ENCODE measurements at regions not wholly inside any gene's neighbourhood (a gene's known extent, or its start where the extent isn't known, plus 50 kb on each side); places are given as distances from the start of the nearest gene placed in this dataset.

DNA sequence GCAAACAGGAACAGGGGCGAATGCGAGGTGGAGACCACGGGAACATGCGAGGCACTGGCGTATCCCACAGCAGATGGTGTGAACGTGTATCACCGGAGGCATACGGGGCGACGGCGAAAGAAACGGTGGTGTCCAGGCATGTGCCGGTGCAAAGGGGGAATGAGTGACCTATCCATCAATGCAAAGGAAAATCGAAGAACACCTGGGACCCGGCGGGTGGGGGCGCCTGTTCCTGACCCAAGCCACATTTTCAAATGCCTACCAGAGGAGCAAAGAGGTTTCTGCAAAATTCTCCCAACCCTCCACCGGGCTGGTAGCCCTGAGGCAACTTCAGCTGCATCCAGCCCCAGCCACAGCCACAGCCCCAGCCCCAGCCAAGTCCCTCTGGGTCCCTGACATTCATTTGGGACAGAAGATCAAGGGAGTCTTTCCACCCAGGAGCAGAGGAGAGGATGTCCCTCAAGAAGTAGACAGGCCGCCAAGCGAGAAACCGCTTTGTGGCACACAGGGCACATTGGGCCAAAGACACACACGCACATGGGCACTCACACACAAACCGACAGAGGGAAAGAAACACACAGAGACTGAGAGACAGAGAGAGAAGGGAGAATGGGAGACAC is 164.0 kb upstream of the ZNF337 start:
- TF ChIP-seq, protein P1, sequence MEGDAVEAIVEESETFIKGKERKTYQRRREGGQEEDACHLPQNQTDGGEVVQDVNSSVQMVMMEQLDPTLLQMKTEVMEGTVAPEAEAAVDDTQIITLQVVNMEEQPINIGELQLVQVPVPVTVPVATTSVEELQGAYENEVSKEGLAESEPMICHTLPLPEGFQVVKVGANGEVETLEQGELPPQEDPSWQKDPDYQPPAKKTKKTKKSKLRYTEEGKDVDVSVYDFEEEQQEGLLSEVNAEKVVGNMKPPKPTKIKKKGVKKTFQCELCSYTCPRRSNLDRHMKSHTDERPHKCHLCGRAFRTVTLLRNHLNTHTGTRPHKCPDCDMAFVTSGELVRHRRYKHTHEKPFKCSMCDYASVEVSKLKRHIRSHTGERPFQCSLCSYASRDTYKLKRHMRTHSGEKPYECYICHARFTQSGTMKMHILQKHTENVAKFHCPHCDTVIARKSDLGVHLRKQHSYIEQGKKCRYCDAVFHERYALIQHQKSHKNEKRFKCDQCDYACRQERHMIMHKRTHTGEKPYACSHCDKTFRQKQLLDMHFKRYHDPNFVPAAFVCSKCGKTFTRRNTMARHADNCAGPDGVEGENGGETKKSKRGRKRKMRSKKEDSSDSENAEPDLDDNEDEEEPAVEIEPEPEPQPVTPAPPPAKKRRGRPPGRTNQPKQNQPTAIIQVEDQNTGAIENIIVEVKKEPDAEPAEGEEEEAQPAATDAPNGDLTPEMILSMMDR (conservative IDR thresholded peaks at IDR 0.05; ENCODE audit: low read depth, low read length), result no peak
- no peak for TF ChIP-seq EZH2 (IDR thresholded peaks at IDR 0.05; ENCODE audit: borderline replicate concordance, low read depth, low read length, poor library complexity, severe bottlenecking)
